GM12865 (cell line): ENCODE measurements at regions not wholly inside any gene's neighbourhood (a gene's known extent, or its start where the extent isn't known, plus 50 kb on each side); places are given as distances from the start of the nearest gene placed in this dataset.

Experiments used
- DNase-seq: peaks from one replicate; pipeline ENCODE4 v3.0.0; 2010; ENCODE audit warnings: low read depth
- H3K4me3 ChIP-seq: 2 replicates; pipeline ENCODE4 v1.5.1; 2011; ENCODE audit warnings: mild to moderate bottlenecking, low read depth, low read length, control low read depth
- TF ChIP-seq, protein P1 (sequence below): IDR thresholded peaks from 2 replicates; pipeline ENCODE4 v1.5.1; 2011; ENCODE audit warnings: low read length, control low read depth, low read depth, inconsistent platforms; ENCODE audit not compliant: insufficient read depth; ENCODE audit errors: missing control alignments

DNA sequence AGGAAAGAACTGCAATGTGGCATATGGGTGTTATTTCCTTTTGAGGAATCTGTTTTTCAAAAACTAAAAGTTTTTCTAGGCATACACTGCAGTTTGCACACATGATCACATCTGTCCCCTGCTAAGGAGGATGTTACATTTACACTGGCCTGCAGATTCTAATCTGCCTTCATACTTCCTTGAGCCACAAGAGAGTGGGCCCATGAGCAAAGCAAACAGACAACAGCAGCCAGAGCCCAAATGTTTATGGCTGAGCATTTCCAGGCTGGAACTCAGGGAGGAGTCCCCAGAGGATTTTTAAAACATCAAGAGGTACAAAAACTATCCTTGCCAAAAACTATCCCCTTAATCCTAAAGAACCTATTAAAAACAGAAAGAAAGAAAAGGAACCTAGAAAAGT, 117.2 kb upstream of the MTNR1B start:
- H3K4me3 ChIP-seq, result no peak overlapping the region
- DNase-seq, result no peak
- TF ChIP-seq, protein P1, sequence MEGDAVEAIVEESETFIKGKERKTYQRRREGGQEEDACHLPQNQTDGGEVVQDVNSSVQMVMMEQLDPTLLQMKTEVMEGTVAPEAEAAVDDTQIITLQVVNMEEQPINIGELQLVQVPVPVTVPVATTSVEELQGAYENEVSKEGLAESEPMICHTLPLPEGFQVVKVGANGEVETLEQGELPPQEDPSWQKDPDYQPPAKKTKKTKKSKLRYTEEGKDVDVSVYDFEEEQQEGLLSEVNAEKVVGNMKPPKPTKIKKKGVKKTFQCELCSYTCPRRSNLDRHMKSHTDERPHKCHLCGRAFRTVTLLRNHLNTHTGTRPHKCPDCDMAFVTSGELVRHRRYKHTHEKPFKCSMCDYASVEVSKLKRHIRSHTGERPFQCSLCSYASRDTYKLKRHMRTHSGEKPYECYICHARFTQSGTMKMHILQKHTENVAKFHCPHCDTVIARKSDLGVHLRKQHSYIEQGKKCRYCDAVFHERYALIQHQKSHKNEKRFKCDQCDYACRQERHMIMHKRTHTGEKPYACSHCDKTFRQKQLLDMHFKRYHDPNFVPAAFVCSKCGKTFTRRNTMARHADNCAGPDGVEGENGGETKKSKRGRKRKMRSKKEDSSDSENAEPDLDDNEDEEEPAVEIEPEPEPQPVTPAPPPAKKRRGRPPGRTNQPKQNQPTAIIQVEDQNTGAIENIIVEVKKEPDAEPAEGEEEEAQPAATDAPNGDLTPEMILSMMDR, result no peak

DNA sequence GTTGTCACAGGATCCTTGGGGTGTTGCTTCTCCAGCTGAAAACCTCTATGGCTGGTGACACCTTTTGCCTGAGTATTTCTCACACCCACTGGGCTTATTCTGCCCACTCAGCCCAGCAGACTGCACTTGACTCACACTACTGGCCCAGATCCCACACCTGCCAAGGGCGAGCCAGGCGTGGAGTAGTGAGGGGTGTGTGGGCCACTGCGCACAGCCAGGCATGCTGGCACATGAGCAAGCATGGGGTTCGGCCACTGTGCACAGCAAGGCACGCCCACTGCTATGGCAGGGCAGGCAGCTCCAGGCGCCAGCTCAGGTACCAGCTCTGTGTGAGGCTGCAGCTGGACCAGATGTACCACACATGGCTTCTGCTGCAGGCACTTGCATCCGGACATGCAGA, 116.5 kb upstream of the MTNR1B start:
- H3K4me3 ChIP-seq, result no peak overlapping the region
- DNase-seq, result no peak
- TF ChIP-seq, protein P1, result no peak

DNA sequence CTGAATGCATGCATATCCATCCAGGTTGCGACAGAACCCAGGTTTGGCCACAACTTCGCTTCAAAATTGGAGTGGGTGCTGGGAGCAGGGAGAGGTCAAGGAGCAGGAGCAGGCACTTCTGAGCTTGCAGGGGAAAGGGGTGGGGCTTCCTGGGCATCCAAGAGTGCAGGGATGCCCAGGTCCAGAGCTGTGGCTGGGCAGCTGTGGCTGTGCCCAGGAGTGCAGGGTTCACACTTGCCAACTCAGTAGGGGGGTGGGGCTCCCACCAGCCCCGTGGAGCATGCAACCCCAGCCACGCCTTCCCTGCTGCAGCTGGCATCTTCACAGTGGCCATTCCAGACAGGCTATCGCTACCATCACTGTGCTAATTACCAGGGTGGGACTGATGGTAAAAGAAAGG, 115.3 kb upstream of the MTNR1B start:
- no peak for DNase-seq
- H3K4me3 ChIP-seq, result no peak overlapping the region
- TF ChIP-seq, protein P1, result no peak

DNA sequence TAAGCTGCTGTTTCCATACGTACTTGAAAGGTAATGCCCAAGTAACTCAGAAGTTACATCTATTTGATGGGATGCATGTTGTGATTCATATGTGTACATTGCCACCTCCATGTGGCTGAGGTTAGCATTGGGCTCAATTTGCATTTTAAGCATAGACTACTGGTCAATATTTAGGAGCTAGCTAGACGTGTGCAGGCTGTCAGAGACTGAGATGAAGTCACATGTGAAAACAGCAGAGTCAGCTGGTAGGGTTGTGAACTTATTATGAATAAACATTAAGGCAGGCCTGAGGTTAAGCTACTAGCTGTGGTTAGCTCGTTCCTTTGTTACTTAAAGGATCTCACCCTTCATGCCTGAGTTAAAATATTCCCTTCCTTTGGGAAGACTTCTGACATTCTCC, 114.5 kb upstream of the MTNR1B start:
- TF ChIP-seq, protein P1, result no peak
- no peak for DNase-seq
- H3K4me3 ChIP-seq, result no peak overlapping the region

DNA sequence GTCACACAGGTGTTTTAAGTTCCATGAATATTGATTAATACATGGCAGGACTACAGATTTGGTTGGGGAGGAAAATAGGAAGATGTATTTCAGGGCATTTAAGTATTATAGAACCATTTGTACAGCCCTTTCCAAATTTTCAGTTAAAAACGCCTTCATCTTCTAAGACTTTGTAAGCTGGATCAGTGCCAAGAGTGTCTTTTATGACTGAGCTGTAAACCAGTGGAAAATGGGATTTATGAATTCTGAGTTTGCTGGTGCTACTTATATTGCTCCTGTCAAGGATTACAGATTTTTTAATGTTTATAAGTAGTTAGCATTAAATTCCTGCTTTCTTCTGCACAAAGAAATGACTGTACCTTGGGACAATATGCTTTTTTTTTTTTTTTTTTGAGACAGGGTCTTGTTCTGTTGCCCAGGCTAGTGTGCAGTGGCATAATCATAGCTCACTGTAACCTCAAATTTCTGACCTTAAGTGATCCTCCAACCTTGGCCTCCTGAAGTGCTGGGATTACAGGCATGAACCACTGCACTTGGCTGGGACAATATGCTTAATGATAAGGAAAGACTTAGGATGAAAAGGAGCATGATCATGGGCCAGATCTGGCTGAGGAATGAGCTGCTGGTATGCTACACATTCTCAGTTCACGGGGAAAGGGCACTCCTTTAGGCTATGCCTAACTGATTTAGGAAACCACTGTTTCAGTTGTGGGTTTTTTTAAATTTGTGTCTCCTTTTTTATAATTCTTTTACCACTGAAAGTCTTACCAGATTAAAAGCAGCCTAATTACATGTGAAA, 113.6 kb upstream of the MTNR1B start:
- H3K4me3 ChIP-seq, result no peak overlapping the region
- TF ChIP-seq, protein P1, result no peak
- DNase-seq, result no peak

DNA sequence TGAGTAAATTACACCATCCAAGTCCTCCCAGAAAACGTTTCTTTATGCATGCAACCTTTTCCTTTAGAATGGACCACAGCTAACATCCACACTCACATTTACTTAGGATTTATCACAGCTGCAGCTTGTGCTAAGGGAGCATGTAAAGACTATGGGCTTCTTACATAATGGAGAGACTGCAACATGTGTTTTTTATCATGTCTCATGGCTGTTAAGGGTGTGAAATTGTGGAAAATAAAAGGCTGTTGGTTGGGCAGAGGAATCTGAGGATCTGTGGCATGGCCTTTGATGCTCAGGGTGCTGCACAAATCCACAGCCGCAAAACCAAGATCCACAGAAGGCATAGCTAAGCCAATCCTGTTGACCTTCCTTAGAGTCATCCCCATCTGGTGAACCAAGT, 112.0 kb upstream of the MTNR1B start:
- no peak overlapping the region for H3K4me3 ChIP-seq
- TF ChIP-seq, protein P1, result no peak
- no peak for DNase-seq
